ENCODE measurements at regions not wholly inside any gene's neighbourhood (a gene's known extent, or its start where the extent isn't known, plus 50 kb on each side); places are given as distances from the start of the nearest gene placed in this dataset.
A peak's percentile ranks its signal among the peaks of the same experiment; 100 is the strongest.

- no peak for DNase-seq
These were observed 78.0 kb downstream of the VEGFA start for GRCh38 chr6:43847741-43848630.

DNA sequence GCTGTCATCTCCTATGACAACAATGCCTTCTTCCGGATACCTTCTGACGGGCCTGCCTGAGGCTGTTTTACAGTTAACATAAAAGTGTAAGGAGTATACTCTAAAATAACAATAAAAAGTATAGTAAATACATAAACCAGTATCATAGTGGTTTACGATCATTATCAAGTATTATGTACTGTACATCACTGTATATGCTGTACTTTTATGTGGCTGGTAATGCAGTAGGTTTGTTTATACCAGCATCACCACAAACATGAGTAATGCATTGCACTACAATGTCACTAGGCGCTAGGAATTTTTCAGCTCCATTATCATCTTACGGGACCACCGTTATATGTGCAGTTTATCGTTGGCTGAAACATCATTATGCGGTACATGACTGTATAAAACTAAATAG lies 76.5 kb downstream of the VEGFA start:
- DNase-seq, result no peak

GRCh38 chr6:43845646-43846045 lies 75.6 kb downstream of the VEGFA start:
- no peak for DNase-seq

GRCh38 chr6:43843669-43844171 lies 73.7 kb downstream of the VEGFA start:
- DNase-seq, result no peak

- no peak for DNase-seq
These were observed 73.2 kb downstream of the VEGFA start for GRCh38 chr6:43843097-43843645.

DNA sequence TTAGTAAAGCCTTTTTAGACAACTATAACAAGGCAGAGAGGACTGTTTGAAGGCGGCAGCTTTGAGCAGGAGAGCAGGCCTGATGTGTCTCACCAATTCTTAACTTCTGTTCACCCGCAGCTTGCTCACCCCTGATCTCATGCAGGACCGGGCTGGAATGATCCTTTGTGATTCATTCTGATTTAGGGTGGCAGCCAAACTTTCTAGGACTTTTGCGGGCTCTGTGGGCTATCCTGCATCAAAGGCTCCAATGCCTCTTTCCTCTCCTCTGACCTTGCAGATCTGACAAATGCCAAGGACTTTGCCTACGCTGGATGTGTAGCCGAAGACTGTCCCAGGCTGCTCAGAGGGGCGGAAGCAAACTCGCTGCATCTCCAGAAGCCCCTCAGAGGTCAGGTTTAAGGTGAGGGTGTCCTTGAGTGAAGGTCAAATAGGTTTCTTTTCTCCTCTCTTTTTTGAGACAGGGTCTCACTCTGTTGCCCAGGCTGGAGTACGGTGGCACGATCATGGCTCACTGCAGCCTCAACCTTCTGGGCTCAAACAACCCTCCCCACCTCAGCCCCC lies 72.3 kb downstream of the VEGFA start:
- no peak for DNase-seq

DNA sequence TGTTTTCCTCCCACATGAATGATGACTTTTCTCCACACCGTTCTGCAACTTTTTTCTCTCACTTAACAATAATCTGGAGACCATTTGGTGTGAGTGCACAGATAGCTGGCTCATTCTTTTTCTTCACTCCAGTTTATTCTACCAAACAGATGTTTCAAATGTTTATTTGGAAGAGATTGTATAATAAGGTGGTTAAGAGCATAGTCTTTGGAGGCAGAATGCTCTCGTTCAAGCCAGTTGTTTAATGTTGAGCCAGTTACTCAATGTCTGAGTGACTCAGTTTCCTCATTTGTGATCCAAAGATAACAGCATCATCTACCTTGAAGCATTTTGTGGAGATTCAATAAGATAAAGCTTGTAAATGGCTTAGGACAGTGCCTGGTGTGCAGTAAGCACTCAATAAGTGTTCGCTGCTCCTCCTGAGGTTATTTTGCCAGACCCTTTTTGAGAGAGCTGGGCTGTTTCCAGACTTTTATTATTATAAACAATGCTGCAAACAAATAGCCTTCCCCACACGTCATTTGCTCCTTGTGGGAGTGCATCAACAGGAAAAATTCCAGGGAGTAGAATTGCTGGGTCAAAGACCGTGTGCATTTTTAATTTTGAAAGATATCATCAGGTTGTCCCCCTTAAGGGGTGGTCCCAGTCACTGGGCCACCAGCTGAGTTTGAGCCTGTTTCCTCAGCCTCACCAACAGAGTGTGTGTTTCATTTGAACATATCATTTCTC lies 70.6 kb downstream of the VEGFA start:
- DNase-seq, result no peak

DNA sequence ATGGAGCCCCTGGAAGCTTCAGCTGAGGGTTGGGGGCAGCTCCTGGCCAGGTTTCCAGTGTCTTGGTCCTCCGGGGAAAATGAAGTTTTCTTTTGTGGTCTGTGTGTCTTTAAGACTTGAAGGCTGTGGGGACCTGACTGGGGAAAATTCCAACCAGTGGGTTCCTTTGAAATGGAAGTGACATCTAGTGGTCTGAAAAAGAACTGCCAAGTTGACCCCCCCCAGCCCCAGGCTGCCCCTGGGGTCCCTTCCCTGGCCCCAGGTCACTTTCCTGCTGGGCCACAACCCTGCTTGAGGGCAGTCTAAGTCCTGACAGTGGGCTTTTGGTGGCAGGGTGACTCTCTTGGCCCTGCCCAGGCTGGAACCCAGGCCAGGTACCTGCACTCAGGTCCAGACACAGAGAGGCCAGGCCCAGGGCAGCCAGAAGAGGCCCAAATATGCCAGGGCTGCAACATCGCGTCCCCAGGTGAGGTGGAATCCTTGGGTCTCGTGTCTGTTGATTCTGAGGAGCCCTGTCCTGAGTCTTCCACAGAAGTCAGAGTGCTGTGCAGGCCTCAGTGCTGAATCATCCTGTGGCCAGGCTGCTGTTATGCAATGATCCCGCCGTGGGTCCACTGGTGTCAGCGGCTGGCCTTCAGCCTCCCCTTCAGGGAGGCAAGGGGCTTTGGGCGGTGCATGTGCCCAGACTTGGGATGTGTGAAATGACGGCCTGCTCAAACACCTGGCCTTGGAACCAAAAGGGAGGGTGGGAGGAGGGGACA lies 68.4 kb downstream of the VEGFA start:
- peak; percentile 79 for DNase-seq

GRCh38 chr6:43837507-43837906 lies 67.5 kb downstream of the VEGFA start:
- DNase-seq, result no peak

DNA sequence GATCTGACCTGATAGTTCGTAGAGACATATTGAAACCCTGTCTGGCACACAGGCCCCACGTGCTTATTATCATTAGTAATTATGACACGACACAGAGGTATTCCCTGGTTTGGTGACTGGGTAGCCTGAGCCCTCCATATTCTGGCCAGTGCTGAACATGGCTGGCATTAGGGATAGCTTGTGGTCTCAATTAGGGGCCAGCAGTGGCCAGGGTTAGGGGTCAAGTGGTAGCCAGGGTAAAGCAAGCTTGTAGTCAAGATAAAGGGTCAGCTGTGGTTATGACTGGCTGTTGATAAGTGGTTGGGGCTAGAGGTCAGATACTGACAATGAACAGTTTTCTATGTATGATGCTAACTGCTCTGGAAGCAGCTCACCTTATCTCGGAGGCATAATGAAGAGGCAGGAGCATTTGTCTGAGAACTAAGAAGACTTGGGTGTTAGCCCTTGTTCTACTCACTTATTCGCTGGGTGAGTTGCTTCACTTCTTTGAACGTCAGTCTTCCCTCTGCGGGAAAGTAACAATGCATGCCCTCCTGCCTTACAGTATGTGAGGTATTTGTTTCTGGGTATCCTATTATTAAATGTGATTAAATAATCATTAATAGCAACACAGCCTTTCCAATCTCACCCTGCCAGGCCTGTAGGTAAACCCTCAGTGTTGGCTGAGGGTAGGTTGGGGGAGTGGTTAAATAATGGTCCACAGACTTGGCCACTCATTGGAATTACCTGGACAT lies 66.7 kb downstream of the VEGFA start:
- peak; percentile 36 for DNase-seq

Measured in fibroblast of skin of scalp (primary cell).